H1 (cell line): ENCODE measurements at regions not wholly inside any gene's neighbourhood (a gene's known extent, or its start where the extent isn't known, plus 50 kb on each side); places are given as distances from the start of the nearest gene placed in this dataset.

Experiments
- CEBPB ChIP-seq: IDR thresholded peaks from 2 replicates; pipeline ENCODE4 v1.6.1; 2012; ENCODE audit warnings: low read depth, low read length
- EP300 ChIP-seq, 2 experiments: IDR thresholded peaks; 1 replicate in 1 of 2; 2 replicates in 1 of 2; pipeline ENCODE4 v1.6.1; 2011 to 2012; ENCODE audit warnings: low read depth in 2 of 2, low read length in 2 of 2, mild to moderate bottlenecking in 2 of 2, borderline replicate concordance in 1 of 2, inconsistent platforms in 1 of 2, moderate library complexity in 1 of 2
- POLR2A ChIP-seq, 2 experiments: IDR thresholded peaks; 1 replicate in 1 of 2; 2 replicates in 1 of 2; pipeline ENCODE4 v1.6.1; 2011; ENCODE audit warnings: low read depth in 2 of 2, low read length in 2 of 2, mild to moderate bottlenecking in 2 of 2; ENCODE audit errors: control extremely low read depth in 1 of 2
- SIN3A ChIP-seq, 2 experiments: IDR thresholded peaks in 1 of 2; conservative IDR thresholded peaks in 1 of 2; 2 replicates each; pipeline ENCODE4 v1.6.1; 2011 to 2012; ENCODE audit warnings: low read length in 2 of 2, improper control_type of control experiment in 1 of 2, low read depth in 1 of 2, mild to moderate bottlenecking in 1 of 2
- SP1 ChIP-seq: IDR thresholded peaks from 2 replicates; pipeline ENCODE4 v1.6.1; 2011; ENCODE audit warnings: low read depth, low read length
- ZNF274 ChIP-seq: IDR thresholded peaks from 2 replicates; pipeline ENCODE4 v1.7.0; 2012; ENCODE audit warnings: low read length, borderline replicate concordance; ENCODE audit errors: extremely low read depth
- TF ChIP-seq, protein P1 (sequence below), 3 experiments: IDR thresholded peaks; 1 replicate in 2 of 3; 2 replicates in 1 of 3; pipeline versions ENCODE4 v1.5.1 to v1.6.1; 2011; ENCODE audit warnings: low read length in 3 of 3, mild to moderate bottlenecking in 3 of 3, inconsistent platforms in 2 of 3, low read depth in 1 of 3, moderate library complexity in 1 of 3; ENCODE audit not compliant: insufficient read depth in 1 of 3; ENCODE audit errors: control extremely low read depth in 1 of 3

DNA sequence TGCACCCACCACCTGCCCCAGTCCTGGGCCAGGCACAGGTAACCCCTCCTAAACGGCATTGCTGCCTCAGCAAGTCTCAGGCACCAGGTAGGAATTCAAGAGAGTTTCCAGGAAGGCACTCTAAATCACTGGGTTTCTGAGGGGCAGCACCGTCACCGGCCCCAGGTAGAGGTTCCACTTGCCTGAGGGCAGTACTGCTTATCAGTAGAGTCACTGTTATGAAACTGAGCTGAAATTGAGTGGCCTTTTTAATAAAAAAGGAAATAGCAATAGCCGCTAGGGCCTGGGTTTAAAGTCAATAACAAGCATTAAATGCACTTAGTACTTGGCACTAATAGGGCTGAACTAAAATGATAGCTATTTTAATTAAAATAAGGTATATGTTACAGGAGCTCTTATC is 653.7 kb downstream of the METTL4 start:
- TF ChIP-seq, protein P1, sequence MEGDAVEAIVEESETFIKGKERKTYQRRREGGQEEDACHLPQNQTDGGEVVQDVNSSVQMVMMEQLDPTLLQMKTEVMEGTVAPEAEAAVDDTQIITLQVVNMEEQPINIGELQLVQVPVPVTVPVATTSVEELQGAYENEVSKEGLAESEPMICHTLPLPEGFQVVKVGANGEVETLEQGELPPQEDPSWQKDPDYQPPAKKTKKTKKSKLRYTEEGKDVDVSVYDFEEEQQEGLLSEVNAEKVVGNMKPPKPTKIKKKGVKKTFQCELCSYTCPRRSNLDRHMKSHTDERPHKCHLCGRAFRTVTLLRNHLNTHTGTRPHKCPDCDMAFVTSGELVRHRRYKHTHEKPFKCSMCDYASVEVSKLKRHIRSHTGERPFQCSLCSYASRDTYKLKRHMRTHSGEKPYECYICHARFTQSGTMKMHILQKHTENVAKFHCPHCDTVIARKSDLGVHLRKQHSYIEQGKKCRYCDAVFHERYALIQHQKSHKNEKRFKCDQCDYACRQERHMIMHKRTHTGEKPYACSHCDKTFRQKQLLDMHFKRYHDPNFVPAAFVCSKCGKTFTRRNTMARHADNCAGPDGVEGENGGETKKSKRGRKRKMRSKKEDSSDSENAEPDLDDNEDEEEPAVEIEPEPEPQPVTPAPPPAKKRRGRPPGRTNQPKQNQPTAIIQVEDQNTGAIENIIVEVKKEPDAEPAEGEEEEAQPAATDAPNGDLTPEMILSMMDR (IDR thresholded peaks at IDR 0.05; ENCODE audit: control extremely low read depth in 1 of 3, insufficient read depth in 1 of 3, low read depth in 1 of 3, low read length in 3 of 3): no peak
- TF ChIP-seq SP1 (no peak), EP300 (IDR thresholded peaks at IDR 0.05; ENCODE audit: borderline replicate concordance in 1 of 2, low read depth in 2 of 2, low read length in 2 of 2) (no peak), POLR2A (IDR thresholded peaks at IDR 0.05; ENCODE audit: control extremely low read depth in 1 of 2, low read depth in 2 of 2, low read length in 2 of 2) (no peak), CEBPB (no peak), ZNF274 (no peak), SIN3A (conservative IDR thresholded peaks at IDR 0.05 in 1 of 2, IDR thresholded peaks at IDR 0.05 in 1 of 2; ENCODE audit: low read depth in 1 of 2, low read length in 2 of 2) (no peak)
